Stimulated activated CD8-positive, alpha-beta memory T cell treated with anti-CD3 and anti-CD28 coated beads, Interleukin-2, amount 100 ng/mL, for 48 hours (primary cell): ENCODE measurements at regions not wholly inside any gene's neighbourhood (a gene's known extent, or its start where the extent isn't known, plus 50 kb on each side); places are given as distances from the start of the nearest gene placed in this dataset.
"Not testable (repeated sequence)": the region's sequence is repeated elsewhere in the genome, so short reads cannot be mapped to it uniquely, and the experiment has no call there.

Experiments used
- DNase-seq, 2 donors: peaks; one replicate each; pipeline ENCODE4 v3.0.0-alpha.2; 2020; ENCODE audit warnings: low read depth in 2 of 2

DNA sequence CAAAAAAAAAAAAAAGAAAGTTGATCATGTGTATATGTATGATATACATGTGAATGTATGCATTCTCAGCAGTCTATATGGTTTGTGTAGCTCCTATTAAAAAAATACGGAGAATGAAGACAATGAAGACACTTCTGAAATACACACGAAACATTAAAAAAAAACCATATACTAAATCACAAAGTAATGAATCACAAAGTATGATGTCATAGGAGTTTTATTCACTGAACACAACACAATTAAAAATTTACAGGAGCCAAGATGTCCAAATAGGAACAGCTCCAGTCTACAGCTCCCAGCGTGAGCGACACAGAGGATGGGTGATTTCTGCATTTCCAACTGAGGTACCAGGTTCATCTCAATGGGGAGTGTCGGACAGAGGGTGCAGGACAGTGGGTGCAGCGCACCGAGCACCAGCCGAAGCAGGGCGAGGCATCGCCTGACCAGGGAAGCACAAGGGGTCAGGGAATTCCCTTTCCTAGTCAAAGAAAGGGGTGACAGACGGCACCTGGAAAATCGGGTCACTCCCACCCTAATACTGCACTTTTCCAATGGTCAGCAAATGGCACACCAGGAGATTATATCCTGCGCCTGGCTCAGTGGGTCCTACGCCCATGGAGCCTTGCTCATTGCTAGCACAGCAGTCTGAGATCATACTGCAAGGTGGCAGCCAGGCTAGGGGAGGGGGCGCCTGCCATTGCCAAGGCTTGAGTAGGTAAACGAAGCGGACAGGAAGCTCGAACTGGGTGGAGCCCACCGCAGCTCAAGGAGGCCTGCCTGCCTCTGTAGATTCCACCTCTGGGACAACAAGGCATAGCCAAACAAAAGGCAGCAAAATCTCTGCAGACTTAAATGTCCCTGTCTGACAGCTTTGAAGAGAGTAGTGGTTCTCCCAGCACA is 53.9 kb upstream of the TUSC1 start:
- DNase-seq, result not testable (repeated sequence)
